GM12892 (cell line): ENCODE measurements at regions not wholly inside any gene's neighbourhood (a gene's known extent, or its start where the extent isn't known, plus 50 kb on each side); places are given as distances from the start of the nearest gene placed in this dataset.

ENCODE experiments used
- POLR2A ChIP-seq: IDR thresholded peaks from 2 replicates; pipeline ENCODE4 v1.6.1; 2011; ENCODE audit warnings: low read depth, low read length, control low read depth
- POLR2AphosphoS5 ChIP-seq: IDR thresholded peaks from 2 replicates; pipeline ENCODE4 v1.6.1; 2011; ENCODE audit warnings: low read depth, low read length, control low read depth

- TF ChIP-seq POLR2A = no peak
- no peak for TF ChIP-seq POLR2AphosphoS5
Measured at GRCh38 chr9:119758990-119759389, 389.8 kb upstream of the BRINP1 start.
